ENCODE measurements at regions not wholly inside any gene's neighbourhood (a gene's known extent, or its start where the extent isn't known, plus 50 kb on each side); places are given as distances from the start of the nearest gene placed in this dataset.

DNA sequence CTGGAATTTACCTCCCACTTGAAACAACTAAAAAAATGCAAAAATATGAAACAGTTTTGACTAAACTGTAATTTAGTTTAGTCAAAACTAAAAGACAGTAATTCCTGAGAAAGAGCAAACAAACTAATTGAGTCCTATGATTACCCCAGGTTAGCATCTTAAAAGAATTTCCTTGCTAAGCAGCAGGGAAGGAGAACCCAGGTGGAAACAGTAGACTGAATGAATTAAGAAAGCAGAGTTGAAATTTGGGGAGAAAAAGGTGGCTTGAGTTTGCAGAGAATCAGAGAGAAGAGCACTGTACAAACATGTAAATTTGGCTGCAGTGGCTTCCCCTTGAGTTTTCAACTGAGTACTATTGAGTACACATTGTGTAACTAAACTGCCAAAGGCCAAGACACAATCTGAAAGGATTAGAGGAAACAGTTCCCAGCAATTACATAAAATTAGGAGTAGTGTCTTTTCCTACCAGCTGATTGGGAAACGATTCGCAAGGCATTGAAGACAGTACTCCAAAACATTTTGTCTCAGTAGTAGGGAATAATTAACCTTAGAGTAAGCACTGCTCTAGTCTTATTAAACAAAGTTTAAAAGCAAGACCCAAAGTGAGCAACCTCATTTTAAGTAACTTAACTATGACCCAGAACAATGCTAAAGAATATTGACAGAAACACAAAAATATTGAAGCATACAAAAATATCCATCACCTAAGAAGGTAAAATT, 820.5 kb downstream of the DACH1 start:
- DNase-seq = no peak
- no peak overlapping the region for H3K4me3 ChIP-seq (ENCODE audit: low read depth in 1 of 2, low read length in 2 of 2)
- no peaks in the 10 kb centered on the region for H3K9me3 ChIP-seq (ENCODE audit: insufficient read depth, low read length, severe bottlenecking)
- no peak for TF ChIP-seq EZH2 (IDR thresholded peaks at IDR 0.05; ENCODE audit: borderline replicate concordance, low read depth, low read length, severe bottlenecking)
- TF ChIP-seq, protein P1, sequence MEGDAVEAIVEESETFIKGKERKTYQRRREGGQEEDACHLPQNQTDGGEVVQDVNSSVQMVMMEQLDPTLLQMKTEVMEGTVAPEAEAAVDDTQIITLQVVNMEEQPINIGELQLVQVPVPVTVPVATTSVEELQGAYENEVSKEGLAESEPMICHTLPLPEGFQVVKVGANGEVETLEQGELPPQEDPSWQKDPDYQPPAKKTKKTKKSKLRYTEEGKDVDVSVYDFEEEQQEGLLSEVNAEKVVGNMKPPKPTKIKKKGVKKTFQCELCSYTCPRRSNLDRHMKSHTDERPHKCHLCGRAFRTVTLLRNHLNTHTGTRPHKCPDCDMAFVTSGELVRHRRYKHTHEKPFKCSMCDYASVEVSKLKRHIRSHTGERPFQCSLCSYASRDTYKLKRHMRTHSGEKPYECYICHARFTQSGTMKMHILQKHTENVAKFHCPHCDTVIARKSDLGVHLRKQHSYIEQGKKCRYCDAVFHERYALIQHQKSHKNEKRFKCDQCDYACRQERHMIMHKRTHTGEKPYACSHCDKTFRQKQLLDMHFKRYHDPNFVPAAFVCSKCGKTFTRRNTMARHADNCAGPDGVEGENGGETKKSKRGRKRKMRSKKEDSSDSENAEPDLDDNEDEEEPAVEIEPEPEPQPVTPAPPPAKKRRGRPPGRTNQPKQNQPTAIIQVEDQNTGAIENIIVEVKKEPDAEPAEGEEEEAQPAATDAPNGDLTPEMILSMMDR (IDR thresholded peaks at IDR 0.05; ENCODE audit: borderline replicate concordance, extremely low read depth, low read length, poor library complexity, severe bottlenecking) = no peak
- no peak overlapping the region for H2AFZ ChIP-seq (ENCODE audit: low read depth, low read length)
- H3K79me2 ChIP-seq (ENCODE audit: insufficient read depth, low read length) = no peaks in the 10 kb centered on the region
- H4K20me1 ChIP-seq (ENCODE audit: insufficient read depth, low read length) = no peaks in the 10 kb centered on the region
- H3K4me1 ChIP-seq (ENCODE audit: insufficient read depth, low read length) = no peaks in the 10 kb centered on the region
- no peak for ATAC-seq (ENCODE audit: insufficient read depth, low read depth)
- no peak overlapping the region for H3K27ac ChIP-seq (ENCODE audit: low read length)
- no peaks in the 10 kb centered on the region for H3K36me3 ChIP-seq (ENCODE audit: insufficient read depth, low read length)
- no peak overlapping the region for H3K9ac ChIP-seq (ENCODE audit: low read depth, low read length)
- H3K27me3 ChIP-seq (ENCODE audit: insufficient read depth, low read length, poor library complexity) = no peaks in the 10 kb centered on the region
- H3K4me2 ChIP-seq (ENCODE audit: insufficient read depth, low read length) = no peak overlapping the region

GRCh38 chr13:71045101-71045500, 821.9 kb downstream of the DACH1 start:
- Histone ChIP-seq H3K4me2 (ENCODE audit: insufficient read depth, low read length) (no peak overlapping the region), H3K4me1 (ENCODE audit: insufficient read depth, low read length) (no peaks in the 10 kb centered on the region), H4K20me1 (ENCODE audit: insufficient read depth, low read length) (no peaks in the 10 kb centered on the region), H3K4me3 (ENCODE audit: low read depth in 1 of 2, low read length in 2 of 2) (no peak overlapping the region), H3K36me3 (ENCODE audit: insufficient read depth, low read length) (no peaks in the 10 kb centered on the region), H2AFZ (ENCODE audit: low read depth, low read length) (no peak overlapping the region), H3K79me2 (ENCODE audit: insufficient read depth, low read length) (no peaks in the 10 kb centered on the region), H3K27me3 (ENCODE audit: insufficient read depth, low read length, poor library complexity) (no peaks in the 10 kb centered on the region), H3K9me3 (ENCODE audit: insufficient read depth, low read length, severe bottlenecking) (no peaks in the 10 kb centered on the region), H3K9ac (ENCODE audit: low read depth, low read length) (no peak overlapping the region), H3K27ac (ENCODE audit: low read length) (no peak overlapping the region)
- ATAC-seq (ENCODE audit: insufficient read depth, low read depth) (no peak), DNase-seq (no peak)
- TF ChIP-seq, protein P1 (IDR thresholded peaks at IDR 0.05; ENCODE audit: borderline replicate concordance, extremely low read depth, low read length, poor library complexity, severe bottlenecking) = no peak
- TF ChIP-seq EZH2 (IDR thresholded peaks at IDR 0.05; ENCODE audit: borderline replicate concordance, low read depth, low read length, severe bottlenecking) = no peak

- H3K9ac ChIP-seq (ENCODE audit: low read depth, low read length) = no peak overlapping the region
- H3K79me2 ChIP-seq (ENCODE audit: insufficient read depth, low read length) = no peaks in the 10 kb centered on the region
- no peak overlapping the region for H3K27ac ChIP-seq (ENCODE audit: low read length)
- no peaks in the 10 kb centered on the region for H3K27me3 ChIP-seq (ENCODE audit: insufficient read depth, low read length, poor library complexity)
- no peaks in the 10 kb centered on the region for H4K20me1 ChIP-seq (ENCODE audit: insufficient read depth, low read length)
- no peak overlapping the region for H3K4me3 ChIP-seq (ENCODE audit: low read depth in 1 of 2, low read length in 2 of 2)
- H3K4me2 ChIP-seq (ENCODE audit: insufficient read depth, low read length) = no peak overlapping the region
- no peaks in the 10 kb centered on the region for H3K9me3 ChIP-seq (ENCODE audit: insufficient read depth, low read length, severe bottlenecking)
- H3K36me3 ChIP-seq (ENCODE audit: insufficient read depth, low read length) = no peaks in the 10 kb centered on the region
- ATAC-seq (ENCODE audit: insufficient read depth, low read depth) (no peak), DNase-seq (no peak)
- H2AFZ ChIP-seq (ENCODE audit: low read depth, low read length) = no peak overlapping the region
- H3K4me1 ChIP-seq (ENCODE audit: insufficient read depth, low read length) = no peaks in the 10 kb centered on the region
- TF ChIP-seq EZH2 (IDR thresholded peaks at IDR 0.05; ENCODE audit: borderline replicate concordance, low read depth, low read length, severe bottlenecking) = no peak
- TF ChIP-seq, protein P1 (IDR thresholded peaks at IDR 0.05; ENCODE audit: borderline replicate concordance, extremely low read depth, low read length, poor library complexity, severe bottlenecking) = no peak
Measured at GRCh38 chr13:71039440-71039839, 827.6 kb downstream of the DACH1 start.

All from DND-41 (cell line).